Cardiac fibroblast (primary cell): ENCODE measurements at regions not wholly inside any gene's neighbourhood (a gene's known extent, or its start where the extent isn't known, plus 50 kb on each side); places are given as distances from the start of the nearest gene placed in this dataset.

ENCODE experiments used
- DNase-seq, 2 donors: peaks; one replicate each; pipeline versions ENCODE4 v3.0.0 to v3.0.0-alpha.2; 2010; ENCODE audit warnings: low read depth in 2 of 2
- H3K4me3 ChIP-seq, 2 donors: replicated peaks in 1 of 2; 1 replicate in 1 of 2; 2 replicates in 1 of 2; pipeline ENCODE4 v1.5.1; 2011; ENCODE audit warnings: low read depth in 2 of 2, low read length in 2 of 2, mild to moderate bottlenecking in 2 of 2, moderate library complexity in 1 of 2
- TF ChIP-seq, protein P1 (sequence below): IDR thresholded peaks from one replicate; pipeline ENCODE4 v1.5.1; 2011; ENCODE audit warnings: low read depth, mild to moderate bottlenecking, low read length, inconsistent platforms

DNA sequence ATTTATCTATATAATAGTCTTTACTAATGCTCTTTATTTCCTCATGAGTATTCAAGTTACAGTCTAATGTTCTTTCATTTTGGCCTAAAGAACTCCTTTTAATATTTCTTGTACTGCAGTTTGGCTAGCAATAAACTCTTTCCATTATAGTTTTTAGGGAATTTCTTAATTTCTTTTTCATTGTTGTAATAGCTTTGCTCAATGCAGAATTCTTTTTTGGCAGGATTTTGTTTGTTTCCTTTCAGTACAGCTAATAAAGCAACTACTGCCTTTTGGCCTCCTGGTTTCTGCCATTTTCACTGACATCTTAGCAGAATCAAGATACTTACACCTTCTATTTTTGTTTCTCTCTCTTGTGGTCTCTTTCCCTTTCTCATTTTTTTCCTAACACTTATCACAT is 390.4 kb upstream of the RGPD4 start:
- H3K4me3 ChIP-seq = no peak overlapping the region
- TF ChIP-seq, protein P1, sequence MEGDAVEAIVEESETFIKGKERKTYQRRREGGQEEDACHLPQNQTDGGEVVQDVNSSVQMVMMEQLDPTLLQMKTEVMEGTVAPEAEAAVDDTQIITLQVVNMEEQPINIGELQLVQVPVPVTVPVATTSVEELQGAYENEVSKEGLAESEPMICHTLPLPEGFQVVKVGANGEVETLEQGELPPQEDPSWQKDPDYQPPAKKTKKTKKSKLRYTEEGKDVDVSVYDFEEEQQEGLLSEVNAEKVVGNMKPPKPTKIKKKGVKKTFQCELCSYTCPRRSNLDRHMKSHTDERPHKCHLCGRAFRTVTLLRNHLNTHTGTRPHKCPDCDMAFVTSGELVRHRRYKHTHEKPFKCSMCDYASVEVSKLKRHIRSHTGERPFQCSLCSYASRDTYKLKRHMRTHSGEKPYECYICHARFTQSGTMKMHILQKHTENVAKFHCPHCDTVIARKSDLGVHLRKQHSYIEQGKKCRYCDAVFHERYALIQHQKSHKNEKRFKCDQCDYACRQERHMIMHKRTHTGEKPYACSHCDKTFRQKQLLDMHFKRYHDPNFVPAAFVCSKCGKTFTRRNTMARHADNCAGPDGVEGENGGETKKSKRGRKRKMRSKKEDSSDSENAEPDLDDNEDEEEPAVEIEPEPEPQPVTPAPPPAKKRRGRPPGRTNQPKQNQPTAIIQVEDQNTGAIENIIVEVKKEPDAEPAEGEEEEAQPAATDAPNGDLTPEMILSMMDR = no peak
- no peak for DNase-seq

DNA sequence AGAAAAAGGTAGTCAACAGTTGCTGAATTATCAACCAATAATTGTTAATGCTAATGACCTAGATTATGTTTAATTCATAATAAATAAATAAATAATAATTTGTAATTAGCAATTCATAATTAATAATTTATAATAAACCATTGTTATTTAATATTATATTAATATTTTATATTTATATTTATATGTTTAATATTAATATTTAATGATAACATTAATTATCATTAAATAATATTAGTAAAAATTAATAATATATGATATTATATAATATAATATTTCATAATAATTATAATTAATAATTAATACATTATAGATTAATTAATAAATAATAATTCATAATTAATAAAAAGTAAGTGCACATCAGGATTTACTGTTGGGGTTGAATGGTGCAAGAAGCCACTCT is 389.4 kb upstream of the RGPD4 start:
- DNase-seq = no peak
- no peak overlapping the region for H3K4me3 ChIP-seq
- TF ChIP-seq, protein P1 = no peak

DNA sequence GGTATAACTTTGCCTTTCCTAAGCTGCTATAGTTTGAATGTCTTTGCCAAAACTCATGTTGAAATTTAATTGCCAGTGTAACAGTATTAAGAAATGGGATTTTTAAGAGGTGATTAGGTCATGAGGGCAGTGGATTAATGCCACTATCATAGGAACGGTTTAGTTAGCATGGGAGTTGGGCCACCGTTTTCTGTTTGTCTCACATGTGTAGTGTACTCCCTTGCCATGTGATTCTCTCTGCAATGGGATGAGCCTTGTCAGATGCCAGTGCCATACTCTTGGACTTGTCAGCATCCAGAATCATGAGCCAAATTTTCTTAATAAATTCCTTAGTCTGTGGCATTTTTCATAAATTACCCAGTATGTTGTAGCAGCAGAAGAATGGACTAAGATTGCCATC is 388.9 kb upstream of the RGPD4 start:
- peak in 1 of 2 donors; percentile 20 for DNase-seq
- no peak overlapping the region for H3K4me3 ChIP-seq
- TF ChIP-seq, protein P1 = no peak

DNA sequence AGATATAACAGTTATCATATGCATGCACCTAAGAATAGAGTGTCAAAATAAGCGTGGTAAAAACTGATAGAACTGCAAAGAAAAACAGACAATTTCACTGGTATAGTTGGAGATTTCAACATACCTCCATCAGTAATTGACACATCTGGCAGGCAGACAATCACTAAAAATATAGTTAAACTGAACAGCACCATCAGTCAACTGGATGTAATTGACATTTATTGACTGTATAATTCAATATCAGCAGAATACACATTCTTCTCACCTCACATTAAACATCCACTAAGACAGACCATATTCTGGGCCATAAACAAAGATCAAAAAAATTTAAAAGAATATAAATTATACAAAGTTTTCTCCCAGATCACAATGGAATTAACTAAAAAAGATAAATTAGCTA is 378.5 kb upstream of the RGPD4 start:
- no peak for DNase-seq
- TF ChIP-seq, protein P1 = no peak
- H3K4me3 ChIP-seq = no peak overlapping the region

DNA sequence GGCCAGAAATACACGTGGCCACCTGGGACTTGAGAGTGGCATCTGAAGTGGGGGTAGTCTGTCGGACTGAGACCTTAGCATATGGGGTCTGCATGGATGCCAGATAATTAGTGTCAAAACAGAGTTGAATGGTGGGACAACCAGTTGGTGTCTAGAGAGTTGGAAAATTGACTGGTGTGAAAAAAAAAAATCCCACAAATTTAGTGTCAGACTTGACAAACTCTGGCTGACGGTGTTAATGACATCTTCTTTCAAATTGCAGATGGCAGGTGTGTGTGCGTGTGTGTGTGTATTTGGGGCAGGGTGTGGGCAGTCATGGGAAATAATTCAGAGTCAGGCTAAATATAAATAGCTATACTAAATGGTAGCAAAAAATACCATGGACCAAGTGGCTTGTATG is 365.4 kb upstream of the RGPD4 start:
- TF ChIP-seq, protein P1 = no peak
- H3K4me3 ChIP-seq = no peak overlapping the region
- DNase-seq = no peak

DNA sequence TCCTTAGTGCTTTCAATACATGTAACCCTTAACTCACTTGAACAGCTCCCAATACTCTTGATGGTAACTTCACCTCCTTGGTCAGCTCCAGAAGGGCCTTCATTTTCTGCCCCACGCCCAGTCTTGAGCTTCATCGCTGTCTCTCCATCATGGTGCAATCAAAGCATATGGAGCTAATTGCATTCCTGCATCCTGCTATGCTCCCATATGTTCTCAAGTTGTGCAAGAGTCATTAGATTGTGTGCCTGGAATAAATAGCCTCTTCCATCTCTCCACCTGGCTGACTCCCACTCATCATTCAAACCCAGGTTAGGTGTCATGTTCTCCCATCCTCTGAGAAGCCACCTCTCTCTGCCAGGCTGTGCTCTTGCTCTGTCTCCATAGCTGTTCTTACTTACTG is 364.5 kb upstream of the RGPD4 start:
- no peak overlapping the region for H3K4me3 ChIP-seq
- TF ChIP-seq, protein P1 = no peak
- DNase-seq = no peak

DNA sequence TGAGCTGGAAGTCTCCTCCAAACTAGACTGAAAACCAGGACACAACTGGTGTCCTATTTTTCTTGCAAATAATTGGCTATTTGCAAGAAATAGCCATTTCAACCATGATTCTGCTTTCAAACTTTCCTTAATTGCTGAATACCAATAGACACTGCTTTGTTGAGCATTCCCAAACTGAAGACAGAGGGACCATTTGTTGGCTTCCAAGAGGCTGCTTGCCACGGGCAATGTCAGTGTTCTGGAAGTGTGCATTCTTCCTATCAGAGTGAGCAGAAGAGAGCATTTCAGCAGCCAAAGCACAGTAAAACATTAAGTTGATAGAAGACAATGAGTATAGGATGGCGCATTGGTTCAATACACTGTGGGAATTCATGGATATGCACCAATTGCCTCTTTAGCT is 360.5 kb upstream of the RGPD4 start:
- H3K4me3 ChIP-seq = no peak overlapping the region
- TF ChIP-seq, protein P1 = no peak
- no peak for DNase-seq
